IMR-90 (cell line): ENCODE measurements at regions not wholly inside any gene's neighbourhood (a gene's known extent, or its start where the extent isn't known, plus 50 kb on each side); places are given as distances from the start of the nearest gene placed in this dataset.

Experiments
- ATAC-seq: fragments of 200-7000 bp; cut with Tn5 transposase; 2 replicates; pipeline ENCODE4 v1.9.1; 2020; ENCODE audit warnings: low read depth, mild to moderate bottlenecking, moderate library complexity
- BruUV-seq: library from RNA; stranded (reverse); fragments of 400-500 nt; replicated peaks from 2 replicates; lab custom pipeline; 2021; lab: Mats Ljungman, UMichigan
- CTCF ChIA-PET: fragments of 300-600 bp; formaldehyde crosslinking; extraction: SDS; loops from one replicate; lab custom pipeline; 2021; ENCODE audit warnings: antibody characterized with exemption; lab: Yijun Ruan, JAX
- POLR2A ChIA-PET: fragments of 300-600 bp; sonication (Branson Sonifier 250); formaldehyde crosslinking; loops from one replicate; lab custom pipeline; 2022; ENCODE audit warnings: antibody characterized with exemption; ENCODE audit not compliant: unreplicated experiment; lab: Charles Lee
- DNase-seq: peaks from one replicate; pipeline ENCODE4 v3.0.0; 2013
- H2AFZ ChIP-seq: replicated peaks from 2 replicates; pipeline ENCODE3; 2013; ENCODE audit warnings: low read length, mild to moderate bottlenecking; ENCODE audit not compliant: poor library complexity
- H2AK5ac ChIP-seq: 2 replicates; pipeline ENCODE4 v1.6.1; 2013; ENCODE audit warnings: low read depth, low read length, inconsistent platforms
- H2AK9ac ChIP-seq: replicated peaks from 2 replicates; pipeline ENCODE3; 2013; ENCODE audit warnings: mild to moderate bottlenecking, low read depth, low read length, moderate library complexity; ENCODE audit not compliant: poor library complexity
- H2BK120ac ChIP-seq: 2 replicates; pipeline ENCODE4 v1.6.1; 2013; ENCODE audit warnings: low read depth, low read length, inconsistent platforms
- H2BK15ac ChIP-seq: 3 replicates; pipeline ENCODE4 v1.6.1; 2013; ENCODE audit warnings: low read depth, low read length, inconsistent platforms
- H2BK20ac ChIP-seq: 2 replicates; pipeline ENCODE4 v1.6.1; 2013; ENCODE audit warnings: low read depth, mild to moderate bottlenecking, inconsistent platforms, low read length, moderate library complexity
- H2BK5ac ChIP-seq: 2 replicates; pipeline ENCODE4 v1.6.1; 2013; ENCODE audit warnings: mild to moderate bottlenecking, low read depth, low read length, inconsistent platforms; ENCODE audit not compliant: poor library complexity, severe bottlenecking
- H3K14ac ChIP-seq: replicated peaks from 2 replicates; pipeline ENCODE4 v1.6.1; 2013; ENCODE audit warnings: low read depth, low read length, inconsistent platforms
- H3K18ac ChIP-seq: 2 replicates; pipeline ENCODE4 v1.6.1; 2013; ENCODE audit warnings: low read depth, low read length, control low read depth
- H3K23ac ChIP-seq: 2 replicates; pipeline ENCODE4 v1.6.1; 2013; ENCODE audit warnings: low read depth, low read length, inconsistent platforms
- H3K27ac ChIP-seq: 2 replicates; pipeline ENCODE4 v1.5.1; 2013; ENCODE audit warnings: mild to moderate bottlenecking, control low read depth, low read length; ENCODE audit not compliant: insufficient read depth
- H3K27me3 ChIP-seq: 2 replicates; pipeline ENCODE4 v1.6.1; 2013; ENCODE audit warnings: low read length; ENCODE audit not compliant: control insufficient read depth, insufficient read depth
- H3K36me3 ChIP-seq: 2 replicates; pipeline ENCODE4 v1.6.1; 2013; ENCODE audit warnings: low read length, mixed read lengths; ENCODE audit not compliant: control insufficient read depth, insufficient read depth
- H3K4ac ChIP-seq: 2 replicates; pipeline ENCODE4 v1.6.1; 2013; ENCODE audit warnings: low read depth, low read length, inconsistent platforms
- H3K4me1 ChIP-seq: 2 replicates; pipeline ENCODE4 v1.6.1; 2013; ENCODE audit warnings: low read length, mixed read lengths; ENCODE audit not compliant: control insufficient read depth, insufficient read depth
- H3K4me2 ChIP-seq: 2 replicates; pipeline ENCODE4 v1.6.1; 2013; ENCODE audit warnings: low read depth, mild to moderate bottlenecking, control low read depth, low read length, moderate library complexity
- H3K4me3 ChIP-seq: 2 replicates; pipeline ENCODE4 v1.5.1; 2013; ENCODE audit warnings: low read depth, mild to moderate bottlenecking, control low read depth, low read length, moderate library complexity; ENCODE audit not compliant: insufficient read depth
- H3K56ac ChIP-seq: 2 replicates; pipeline ENCODE4 v1.6.1; 2013; ENCODE audit warnings: low read length, inconsistent platforms; ENCODE audit not compliant: insufficient read depth; ENCODE audit errors: extremely low read depth
- H3K79me1 ChIP-seq, 2 experiments: 2 replicates each; pipeline ENCODE4 v1.6.1; 2013; ENCODE audit warnings: low read length in 2 of 2, inconsistent platforms in 1 of 2, low read depth in 1 of 2
- H3K9ac ChIP-seq: 2 replicates; pipeline ENCODE4 v1.6.1; 2013; ENCODE audit warnings: low read depth, low read length, control low read depth
- H3K9me1 ChIP-seq: 2 replicates; pipeline ENCODE4 v1.6.1; 2013; ENCODE audit warnings: low read length, inconsistent platforms; ENCODE audit not compliant: insufficient read depth
- H3K9me3 ChIP-seq: 2 replicates; pipeline ENCODE4 v1.6.1; 2013; ENCODE audit warnings: low read length; ENCODE audit not compliant: control insufficient read depth, insufficient read depth
- H4K20me1 ChIP-seq: 2 replicates; pipeline ENCODE4 v1.6.1; 2013; ENCODE audit warnings: low read length, inconsistent platforms; ENCODE audit not compliant: insufficient read depth
- H4K5ac ChIP-seq: 2 replicates; pipeline ENCODE4 v1.6.1; 2013; ENCODE audit warnings: mild to moderate bottlenecking, low read depth, low read length, control low read depth
- H4K8ac ChIP-seq, 2 experiments: 2 replicates each; pipeline ENCODE4 v1.6.1; 2013; ENCODE audit warnings: low read depth in 2 of 2, low read length in 2 of 2, control low read depth in 1 of 2, inconsistent platforms in 1 of 2
- H4K91ac ChIP-seq: 2 replicates; pipeline ENCODE4 v1.6.1; 2013; ENCODE audit warnings: low read depth, low read length, inconsistent platforms; ENCODE audit not compliant: insufficient read depth
- BHLHE40 ChIP-seq: fragments of 150-350 bp; IDR thresholded peaks from 2 replicates; pipeline ENCODE4 v1.6.1; 2016; ENCODE audit warnings: mild to moderate bottlenecking, low read depth, low read length
- CEBPB ChIP-seq: IDR thresholded peaks from 2 replicates; pipeline ENCODE4 v1.6.1; 2012; ENCODE audit warnings: low read depth, low read length, improper control_type of control experiment
- CHD1 ChIP-seq: IDR thresholded peaks from 2 replicates; pipeline ENCODE4 v1.6.1; 2012; ENCODE audit warnings: low read depth, low read length, improper control_type of control experiment
- CTCF ChIP-seq: conservative IDR thresholded peaks from 2 replicates; pipeline ENCODE4 v1.5.1; 2012; ENCODE audit warnings: mild to moderate bottlenecking, low read depth, low read length, improper control_type of control experiment
- MAFK ChIP-seq: IDR thresholded peaks from 2 replicates; pipeline ENCODE4 v1.6.1; 2012; ENCODE audit warnings: low read depth, low read length, improper control_type of control experiment
- MAZ ChIP-seq: IDR thresholded peaks from 2 replicates; pipeline ENCODE4 v1.6.1; 2012; ENCODE audit warnings: low read depth, mild to moderate bottlenecking, low read length, improper control_type of control experiment, moderate library complexity, borderline replicate concordance
- MXI1 ChIP-seq: IDR thresholded peaks from 2 replicates; pipeline ENCODE4 v1.6.1; 2012; ENCODE audit warnings: low read depth, mild to moderate bottlenecking, low read length, moderate library complexity, borderline replicate concordance
- POLR2A ChIP-seq: IDR thresholded peaks from 2 replicates; pipeline ENCODE4 v1.6.1; 2012; ENCODE audit warnings: mild to moderate bottlenecking, low read depth, low read length
- RAD21 ChIP-seq: IDR thresholded peaks from 2 replicates; pipeline ENCODE4 v1.6.1; 2012; ENCODE audit warnings: low read length, improper control_type of control experiment
- RFX5 ChIP-seq: IDR thresholded peaks from 2 replicates; pipeline ENCODE4 v1.8.0; 2012; ENCODE audit warnings: low read depth, mild to moderate bottlenecking, low read length, moderate library complexity
- USF2 ChIP-seq: fragments of 150-350 bp; IDR thresholded peaks from 2 replicates; pipeline ENCODE4 v1.6.1; 2017; ENCODE audit warnings: mild to moderate bottlenecking, antibody characterized with exemption, low read length, low read depth
- WGBS, 2 experiments: methylation state at CpG; one replicate each; pipeline versions ENCODE4 v1.1.5 to v1.1.7; 2013; ENCODE audit warnings: missing lambda C conversion rate in 2 of 2; ENCODE audit not compliant: insufficient read length in 1 of 2; ENCODE audit errors: extremely low coverage in 2 of 2; 5-methylcytosine and 5-hydroxymethylcytosine counted together
- dilution Hi-C: fragments of 300-500 bp; cut with HindIII; formaldehyde crosslinking; loops from one replicate; pipeline ENCODE4 v1.14.3; 2018; ENCODE audit warnings: low sequenced_read_pairs; ENCODE audit not compliant: unreplicated experiment
- in situ Hi-C: fragments of 300-500 bp; cut with MboI; formaldehyde crosslinking; loops from 3 replicates; pipeline ENCODE4 v1.14.3; 2019; ENCODE audit warnings: low sequenced_read_pairs, inconsistent platforms, mixed read lengths
- intact Hi-C: fragments of 100-400 bp; cut with micrococcal nuclease; formaldehyde crosslinking; loops from 2 replicates; pipeline ENCODE4 v1.10.0; 2022
- TF ChIP-seq, protein P1 (sequence below): fragments of 150-350 bp; IDR thresholded peaks from 2 replicates; pipeline ENCODE4 v1.6.1; 2016; ENCODE audit warnings: low read depth, mild to moderate bottlenecking, low read length, moderate library complexity, borderline replicate concordance

DNA sequence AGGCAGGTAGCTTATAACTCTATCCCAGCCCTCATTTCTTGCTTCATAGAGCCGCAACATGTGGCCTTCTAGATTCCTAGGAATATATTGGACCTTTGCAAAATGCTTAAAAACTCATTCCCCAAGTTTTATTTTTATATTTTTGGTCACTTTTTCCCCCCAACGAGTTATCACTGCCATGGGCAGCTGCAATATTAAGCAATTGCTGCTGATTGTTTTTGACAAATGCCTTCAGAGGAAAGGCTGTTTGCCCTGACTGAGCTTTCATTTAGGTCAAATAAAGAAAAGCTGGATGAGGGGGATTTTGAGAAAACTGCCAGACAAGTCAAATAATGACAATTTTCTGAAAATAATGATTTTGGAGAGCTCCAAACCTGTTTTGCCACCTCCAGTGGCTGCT lies 976.9 kb upstream of the MBL2 start:
- Histone ChIP-seq H3K27me3 (no peaks in the 10 kb centered on the region), H3K9me3 (peaks cover 6% of the 10 kb centered on the region), H3K9me1 (no peaks in the 10 kb centered on the region), H4K91ac (no peak overlapping the region), H2AK5ac (no peak overlapping the region), H3K14ac (no peak overlapping the region), H3K27ac (no peak overlapping the region), H2AFZ (no peak overlapping the region), H3K4me1 (no peaks in the 10 kb centered on the region), H3K4ac (no peak overlapping the region), H4K5ac (no peak overlapping the region), H3K4me2 (no peak overlapping the region), H2AK9ac (no peak overlapping the region), H2BK120ac (no peak overlapping the region), H3K36me3 (no peaks in the 10 kb centered on the region), H2BK20ac (no peak overlapping the region), H3K18ac (no peak overlapping the region), H3K4me3 (no peak overlapping the region), H2BK15ac (no peak overlapping the region), H3K9ac (no peak overlapping the region), H3K56ac (no peak overlapping the region), H3K23ac (no peak overlapping the region), H2BK5ac (no peak overlapping the region), H3K79me1 (no peaks in the 10 kb centered on the region), H4K20me1 (no peaks in the 10 kb centered on the region), H4K8ac (no peak overlapping the region)
- intact Hi-C loops: no loop called here
- WGBS, 2 experiments: no CpG with 5 or more reads among the region's 2 CpGs
- TF ChIP-seq MAFK: no peak
- no peak for TF ChIP-seq CEBPB
- no peak for TF ChIP-seq RFX5
- TF ChIP-seq CTCF: no peak
- TF ChIP-seq USF2: no peak
- no peak for TF ChIP-seq BHLHE40
- TF ChIP-seq, protein P1, sequence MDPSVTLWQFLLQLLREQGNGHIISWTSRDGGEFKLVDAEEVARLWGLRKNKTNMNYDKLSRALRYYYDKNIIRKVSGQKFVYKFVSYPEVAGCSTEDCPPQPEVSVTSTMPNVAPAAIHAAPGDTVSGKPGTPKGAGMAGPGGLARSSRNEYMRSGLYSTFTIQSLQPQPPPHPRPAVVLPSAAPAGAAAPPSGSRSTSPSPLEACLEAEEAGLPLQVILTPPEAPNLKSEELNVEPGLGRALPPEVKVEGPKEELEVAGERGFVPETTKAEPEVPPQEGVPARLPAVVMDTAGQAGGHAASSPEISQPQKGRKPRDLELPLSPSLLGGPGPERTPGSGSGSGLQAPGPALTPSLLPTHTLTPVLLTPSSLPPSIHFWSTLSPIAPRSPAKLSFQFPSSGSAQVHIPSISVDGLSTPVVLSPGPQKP: no peak
- no peak for TF ChIP-seq MXI1
- TF ChIP-seq RAD21: no peak
- TF ChIP-seq CHD1: no peak
- TF ChIP-seq POLR2A: no peak
- no peak for TF ChIP-seq MAZ
- in situ Hi-C loops: no loop called here
- no peak for DNase-seq
- ChIA-PET POLR2A (no interaction called here), CTCF (interaction anchor here (0.7 kb wide), 1 partner anchor 340 kb away, joined by 3 read pairs; no protein-coding TSS in a partner anchor)
- no TSS peak for BruUV-seq
- ATAC-seq: no peak
- dilution Hi-C loops: no loop called here
